IMR-90 (cell line): ENCODE measurements at regions not wholly inside any gene's neighbourhood (a gene's known extent, or its start where the extent isn't known, plus 50 kb on each side); places are given as distances from the start of the nearest gene placed in this dataset.

Source experiments
- ATAC-seq: fragments of 200-7000 bp; cut with Tn5 transposase; 2 replicates; pipeline ENCODE4 v1.9.1; 2020; ENCODE audit warnings: low read depth, mild to moderate bottlenecking, moderate library complexity
- BruUV-seq: library from RNA; stranded (reverse); fragments of 400-500 nt; replicated peaks from 2 replicates; lab custom pipeline; 2021; lab: Mats Ljungman, UMichigan
- CTCF ChIA-PET: fragments of 300-600 bp; formaldehyde crosslinking; extraction: SDS; loops from one replicate; lab custom pipeline; 2021; ENCODE audit warnings: antibody characterized with exemption; lab: Yijun Ruan, JAX
- POLR2A ChIA-PET: fragments of 300-600 bp; sonication (Branson Sonifier 250); formaldehyde crosslinking; loops from one replicate; lab custom pipeline; 2022; ENCODE audit warnings: antibody characterized with exemption; ENCODE audit not compliant: unreplicated experiment; lab: Charles Lee
- DNase-seq: peaks from one replicate; pipeline ENCODE4 v3.0.0; 2013
- H2AFZ ChIP-seq: replicated peaks from 2 replicates; pipeline ENCODE3; 2013; ENCODE audit warnings: low read length, mild to moderate bottlenecking; ENCODE audit not compliant: poor library complexity
- H2AK5ac ChIP-seq: 2 replicates; pipeline ENCODE4 v1.6.1; 2013; ENCODE audit warnings: low read depth, low read length, inconsistent platforms
- H2AK9ac ChIP-seq: replicated peaks from 2 replicates; pipeline ENCODE3; 2013; ENCODE audit warnings: mild to moderate bottlenecking, low read depth, low read length, moderate library complexity; ENCODE audit not compliant: poor library complexity
- H2BK120ac ChIP-seq: 2 replicates; pipeline ENCODE4 v1.6.1; 2013; ENCODE audit warnings: low read depth, low read length, inconsistent platforms
- H2BK15ac ChIP-seq: 3 replicates; pipeline ENCODE4 v1.6.1; 2013; ENCODE audit warnings: low read depth, low read length, inconsistent platforms
- H2BK20ac ChIP-seq: 2 replicates; pipeline ENCODE4 v1.6.1; 2013; ENCODE audit warnings: low read depth, mild to moderate bottlenecking, inconsistent platforms, low read length, moderate library complexity
- H2BK5ac ChIP-seq: 2 replicates; pipeline ENCODE4 v1.6.1; 2013; ENCODE audit warnings: mild to moderate bottlenecking, low read depth, low read length, inconsistent platforms; ENCODE audit not compliant: poor library complexity, severe bottlenecking
- H3K14ac ChIP-seq: replicated peaks from 2 replicates; pipeline ENCODE4 v1.6.1; 2013; ENCODE audit warnings: low read depth, low read length, inconsistent platforms
- H3K18ac ChIP-seq: 2 replicates; pipeline ENCODE4 v1.6.1; 2013; ENCODE audit warnings: low read depth, low read length, control low read depth
- H3K23ac ChIP-seq: 2 replicates; pipeline ENCODE4 v1.6.1; 2013; ENCODE audit warnings: low read depth, low read length, inconsistent platforms
- H3K27ac ChIP-seq: 2 replicates; pipeline ENCODE4 v1.5.1; 2013; ENCODE audit warnings: mild to moderate bottlenecking, control low read depth, low read length; ENCODE audit not compliant: insufficient read depth
- H3K27me3 ChIP-seq: 2 replicates; pipeline ENCODE4 v1.6.1; 2013; ENCODE audit warnings: low read length; ENCODE audit not compliant: control insufficient read depth, insufficient read depth
- H3K36me3 ChIP-seq: 2 replicates; pipeline ENCODE4 v1.6.1; 2013; ENCODE audit warnings: low read length, mixed read lengths; ENCODE audit not compliant: control insufficient read depth, insufficient read depth
- H3K4ac ChIP-seq: 2 replicates; pipeline ENCODE4 v1.6.1; 2013; ENCODE audit warnings: low read depth, low read length, inconsistent platforms
- H3K4me1 ChIP-seq: 2 replicates; pipeline ENCODE4 v1.6.1; 2013; ENCODE audit warnings: low read length, mixed read lengths; ENCODE audit not compliant: control insufficient read depth, insufficient read depth
- H3K4me2 ChIP-seq: 2 replicates; pipeline ENCODE4 v1.6.1; 2013; ENCODE audit warnings: low read depth, mild to moderate bottlenecking, control low read depth, low read length, moderate library complexity
- H3K4me3 ChIP-seq: 2 replicates; pipeline ENCODE4 v1.5.1; 2013; ENCODE audit warnings: low read depth, mild to moderate bottlenecking, control low read depth, low read length, moderate library complexity; ENCODE audit not compliant: insufficient read depth
- H3K56ac ChIP-seq: 2 replicates; pipeline ENCODE4 v1.6.1; 2013; ENCODE audit warnings: low read length, inconsistent platforms; ENCODE audit not compliant: insufficient read depth; ENCODE audit errors: extremely low read depth
- H3K79me1 ChIP-seq, 2 experiments: 2 replicates each; pipeline ENCODE4 v1.6.1; 2013; ENCODE audit warnings: low read length in 2 of 2, inconsistent platforms in 1 of 2, low read depth in 1 of 2
- H3K9ac ChIP-seq: 2 replicates; pipeline ENCODE4 v1.6.1; 2013; ENCODE audit warnings: low read depth, low read length, control low read depth
- H3K9me1 ChIP-seq: 2 replicates; pipeline ENCODE4 v1.6.1; 2013; ENCODE audit warnings: low read length, inconsistent platforms; ENCODE audit not compliant: insufficient read depth
- H3K9me3 ChIP-seq: 2 replicates; pipeline ENCODE4 v1.6.1; 2013; ENCODE audit warnings: low read length; ENCODE audit not compliant: control insufficient read depth, insufficient read depth
- H4K20me1 ChIP-seq: 2 replicates; pipeline ENCODE4 v1.6.1; 2013; ENCODE audit warnings: low read length, inconsistent platforms; ENCODE audit not compliant: insufficient read depth
- H4K5ac ChIP-seq: 2 replicates; pipeline ENCODE4 v1.6.1; 2013; ENCODE audit warnings: mild to moderate bottlenecking, low read depth, low read length, control low read depth
- H4K8ac ChIP-seq, 2 experiments: 2 replicates each; pipeline ENCODE4 v1.6.1; 2013; ENCODE audit warnings: low read depth in 2 of 2, low read length in 2 of 2, control low read depth in 1 of 2, inconsistent platforms in 1 of 2
- H4K91ac ChIP-seq: 2 replicates; pipeline ENCODE4 v1.6.1; 2013; ENCODE audit warnings: low read depth, low read length, inconsistent platforms; ENCODE audit not compliant: insufficient read depth
- BHLHE40 ChIP-seq: fragments of 150-350 bp; IDR thresholded peaks from 2 replicates; pipeline ENCODE4 v1.6.1; 2016; ENCODE audit warnings: mild to moderate bottlenecking, low read depth, low read length
- CEBPB ChIP-seq: IDR thresholded peaks from 2 replicates; pipeline ENCODE4 v1.6.1; 2012; ENCODE audit warnings: low read depth, low read length, improper control_type of control experiment
- CHD1 ChIP-seq: IDR thresholded peaks from 2 replicates; pipeline ENCODE4 v1.6.1; 2012; ENCODE audit warnings: low read depth, low read length, improper control_type of control experiment
- FOS ChIP-seq: fragments of 150-350 bp; IDR thresholded peaks from 2 replicates; pipeline ENCODE4 v1.6.1; 2016; ENCODE audit warnings: low read depth, low read length
- MAFK ChIP-seq: IDR thresholded peaks from 2 replicates; pipeline ENCODE4 v1.6.1; 2012; ENCODE audit warnings: low read depth, low read length, improper control_type of control experiment
- MAZ ChIP-seq: IDR thresholded peaks from 2 replicates; pipeline ENCODE4 v1.6.1; 2012; ENCODE audit warnings: low read depth, mild to moderate bottlenecking, low read length, improper control_type of control experiment, moderate library complexity, borderline replicate concordance
- MXI1 ChIP-seq: IDR thresholded peaks from 2 replicates; pipeline ENCODE4 v1.6.1; 2012; ENCODE audit warnings: low read depth, mild to moderate bottlenecking, low read length, moderate library complexity, borderline replicate concordance
- NFE2L2 ChIP-seq: fragments of 150-350 bp; IDR thresholded peaks from 2 replicates; pipeline ENCODE4 v1.6.1; 2016; ENCODE audit warnings: low read depth, mild to moderate bottlenecking, low read length
- POLR2A ChIP-seq: IDR thresholded peaks from 2 replicates; pipeline ENCODE4 v1.6.1; 2012; ENCODE audit warnings: mild to moderate bottlenecking, low read depth, low read length
- RAD21 ChIP-seq: IDR thresholded peaks from 2 replicates; pipeline ENCODE4 v1.6.1; 2012; ENCODE audit warnings: low read length, improper control_type of control experiment
- RCOR1 ChIP-seq: IDR thresholded peaks from 2 replicates; pipeline ENCODE4 v1.6.1; 2012; ENCODE audit warnings: mild to moderate bottlenecking, low read length, improper control_type of control experiment; ENCODE audit not compliant: insufficient replicate concordance
- RFX5 ChIP-seq: IDR thresholded peaks from 2 replicates; pipeline ENCODE4 v1.8.0; 2012; ENCODE audit warnings: low read depth, mild to moderate bottlenecking, low read length, moderate library complexity
- SMC3 ChIP-seq: fragments of 150-350 bp; IDR thresholded peaks from 2 replicates; pipeline ENCODE4 v1.6.1; 2016; ENCODE audit warnings: low read depth, mild to moderate bottlenecking, antibody characterized with exemption, low read length, moderate library complexity
- WGBS, 2 experiments: methylation state at CpG; one replicate each; pipeline versions ENCODE4 v1.1.5 to v1.1.7; 2013; ENCODE audit warnings: missing lambda C conversion rate in 2 of 2; ENCODE audit not compliant: insufficient read length in 1 of 2; ENCODE audit errors: extremely low coverage in 2 of 2; 5-methylcytosine and 5-hydroxymethylcytosine counted together
- dilution Hi-C: fragments of 300-500 bp; cut with HindIII; formaldehyde crosslinking; loops from one replicate; pipeline ENCODE4 v1.14.3; 2018; ENCODE audit warnings: low sequenced_read_pairs; ENCODE audit not compliant: unreplicated experiment
- in situ Hi-C: fragments of 300-500 bp; cut with MboI; formaldehyde crosslinking; loops from 3 replicates; pipeline ENCODE4 v1.14.3; 2019; ENCODE audit warnings: low sequenced_read_pairs, inconsistent platforms, mixed read lengths
- intact Hi-C: fragments of 100-400 bp; cut with micrococcal nuclease; formaldehyde crosslinking; loops from 2 replicates; pipeline ENCODE4 v1.10.0; 2022
- TF ChIP-seq, protein P1 (sequence below): fragments of 150-350 bp; IDR thresholded peaks from 2 replicates; pipeline ENCODE4 v1.6.1; 2017; ENCODE audit warnings: mild to moderate bottlenecking, antibody characterized with exemption, low read length, low read depth
- TF ChIP-seq, protein P2 (sequence below): conservative IDR thresholded peaks from 2 replicates; pipeline ENCODE4 v1.5.1; 2012; ENCODE audit warnings: mild to moderate bottlenecking, low read depth, low read length, improper control_type of control experiment
- TF ChIP-seq, protein P3 (sequence below): fragments of 150-350 bp; IDR thresholded peaks from 2 replicates; pipeline ENCODE4 v1.6.1; 2016; ENCODE audit warnings: low read depth, mild to moderate bottlenecking, low read length, moderate library complexity, borderline replicate concordance

DNA sequence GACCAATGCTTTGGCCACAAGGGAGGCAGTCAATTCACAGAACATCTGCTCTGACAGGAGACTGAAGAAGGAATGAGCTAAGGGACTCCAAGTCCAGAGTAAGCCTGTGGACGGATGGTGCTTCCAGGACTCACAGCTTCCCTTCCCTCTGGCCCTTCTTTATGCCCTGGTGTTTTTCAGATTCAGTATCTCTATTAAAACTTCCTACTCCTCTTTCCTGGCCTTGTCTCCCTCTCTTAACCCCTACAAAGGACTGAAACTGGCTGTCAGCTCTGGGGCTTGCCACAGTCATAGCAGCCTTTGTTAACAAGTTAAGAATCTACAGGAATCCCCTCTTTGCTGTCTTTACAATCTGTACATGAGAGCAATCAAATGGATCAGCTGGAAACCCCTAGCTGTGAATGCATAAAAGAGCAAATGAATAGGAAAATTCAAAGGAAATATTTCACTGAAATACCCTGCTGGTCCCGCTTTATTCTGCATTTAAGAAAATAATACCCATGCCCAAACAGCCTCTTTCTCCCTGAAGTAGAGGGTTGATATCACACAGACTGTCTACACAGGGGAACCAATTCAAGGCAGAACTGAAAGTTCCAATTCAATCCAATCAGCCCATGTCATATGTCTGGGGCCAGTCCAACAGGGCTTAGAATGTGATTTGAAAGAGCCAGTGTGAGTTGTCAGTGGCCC lies 192.3 kb downstream of the MZT1 start:
- dilution Hi-C loops (no loop called here), intact Hi-C loops (no loop called here), in situ Hi-C loops (no loop called here)
- no peak overlapping the region for H2AK9ac ChIP-seq
- H3K27ac ChIP-seq: no peak overlapping the region
- H3K27me3 ChIP-seq: no peaks in the 10 kb centered on the region
- no peak overlapping the region for H3K14ac ChIP-seq
- H2BK20ac ChIP-seq: no peak overlapping the region
- H3K9me3 ChIP-seq: 0 out of 2 replicates have a peak, but pooled peaks cover 4% of the 10 kb centered on the region
- no peaks in the 10 kb centered on the region for H4K20me1 ChIP-seq
- ATAC-seq (no peak), DNase-seq (no peak)
- H3K18ac ChIP-seq: no peak overlapping the region
- H2BK120ac ChIP-seq: no peak overlapping the region
- CTCF ChIA-PET: no interaction called here
- H2BK15ac ChIP-seq: no peak overlapping the region
- no peak overlapping the region for H4K91ac ChIP-seq
- H3K4me1 ChIP-seq: no peaks in the 10 kb centered on the region
- no CpG with 5 or more reads among the region's 2 CpGs for WGBS, 2 experiments
- no peak overlapping the region for H2AK5ac ChIP-seq
- H3K9me1 ChIP-seq: no peaks in the 10 kb centered on the region
- no peak overlapping the region for H4K8ac ChIP-seq
- no peaks in the 10 kb centered on the region for H3K79me1 ChIP-seq
- POLR2A ChIA-PET: no interaction called here
- no peak overlapping the region for H3K56ac ChIP-seq
- H3K23ac ChIP-seq: no peak overlapping the region
- H4K5ac ChIP-seq: no peak overlapping the region
- no peak overlapping the region for H3K4me2 ChIP-seq
- no TSS peak for BruUV-seq
- no peak overlapping the region for H3K4ac ChIP-seq
- H3K4me3 ChIP-seq: no peak overlapping the region
- H3K36me3 ChIP-seq: no peaks in the 10 kb centered on the region
- H2BK5ac ChIP-seq: no peak overlapping the region
- TF ChIP-seq SMC3 (no peak), MAZ (no peak), MXI1 (no peak), BHLHE40 (no peak), RAD21 (no peak), CEBPB (no peak), CHD1 (no peak), FOS (no peak), NFE2L2 (no peak), POLR2A (no peak), MAFK (no peak), RCOR1 (no peak), RFX5 (no peak)
- TF ChIP-seq, protein P1, sequence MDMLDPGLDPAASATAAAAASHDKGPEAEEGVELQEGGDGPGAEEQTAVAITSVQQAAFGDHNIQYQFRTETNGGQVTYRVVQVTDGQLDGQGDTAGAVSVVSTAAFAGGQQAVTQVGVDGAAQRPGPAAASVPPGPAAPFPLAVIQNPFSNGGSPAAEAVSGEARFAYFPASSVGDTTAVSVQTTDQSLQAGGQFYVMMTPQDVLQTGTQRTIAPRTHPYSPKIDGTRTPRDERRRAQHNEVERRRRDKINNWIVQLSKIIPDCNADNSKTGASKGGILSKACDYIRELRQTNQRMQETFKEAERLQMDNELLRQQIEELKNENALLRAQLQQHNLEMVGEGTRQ: no peak
- TF ChIP-seq, protein P2, sequence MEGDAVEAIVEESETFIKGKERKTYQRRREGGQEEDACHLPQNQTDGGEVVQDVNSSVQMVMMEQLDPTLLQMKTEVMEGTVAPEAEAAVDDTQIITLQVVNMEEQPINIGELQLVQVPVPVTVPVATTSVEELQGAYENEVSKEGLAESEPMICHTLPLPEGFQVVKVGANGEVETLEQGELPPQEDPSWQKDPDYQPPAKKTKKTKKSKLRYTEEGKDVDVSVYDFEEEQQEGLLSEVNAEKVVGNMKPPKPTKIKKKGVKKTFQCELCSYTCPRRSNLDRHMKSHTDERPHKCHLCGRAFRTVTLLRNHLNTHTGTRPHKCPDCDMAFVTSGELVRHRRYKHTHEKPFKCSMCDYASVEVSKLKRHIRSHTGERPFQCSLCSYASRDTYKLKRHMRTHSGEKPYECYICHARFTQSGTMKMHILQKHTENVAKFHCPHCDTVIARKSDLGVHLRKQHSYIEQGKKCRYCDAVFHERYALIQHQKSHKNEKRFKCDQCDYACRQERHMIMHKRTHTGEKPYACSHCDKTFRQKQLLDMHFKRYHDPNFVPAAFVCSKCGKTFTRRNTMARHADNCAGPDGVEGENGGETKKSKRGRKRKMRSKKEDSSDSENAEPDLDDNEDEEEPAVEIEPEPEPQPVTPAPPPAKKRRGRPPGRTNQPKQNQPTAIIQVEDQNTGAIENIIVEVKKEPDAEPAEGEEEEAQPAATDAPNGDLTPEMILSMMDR: no peak
- TF ChIP-seq, protein P3, sequence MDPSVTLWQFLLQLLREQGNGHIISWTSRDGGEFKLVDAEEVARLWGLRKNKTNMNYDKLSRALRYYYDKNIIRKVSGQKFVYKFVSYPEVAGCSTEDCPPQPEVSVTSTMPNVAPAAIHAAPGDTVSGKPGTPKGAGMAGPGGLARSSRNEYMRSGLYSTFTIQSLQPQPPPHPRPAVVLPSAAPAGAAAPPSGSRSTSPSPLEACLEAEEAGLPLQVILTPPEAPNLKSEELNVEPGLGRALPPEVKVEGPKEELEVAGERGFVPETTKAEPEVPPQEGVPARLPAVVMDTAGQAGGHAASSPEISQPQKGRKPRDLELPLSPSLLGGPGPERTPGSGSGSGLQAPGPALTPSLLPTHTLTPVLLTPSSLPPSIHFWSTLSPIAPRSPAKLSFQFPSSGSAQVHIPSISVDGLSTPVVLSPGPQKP: no peak
- H2AFZ ChIP-seq: no peak overlapping the region
- H3K9ac ChIP-seq: no peak overlapping the region
